ENCODE measurements at regions not wholly inside any gene's neighbourhood (a gene's known extent, or its start where the extent isn't known, plus 50 kb on each side); places are given as distances from the start of the nearest gene placed in this dataset.

GRCh38 chr1:164366014-164366413 lies 193.0 kb upstream of the PBX1 start:
- Histone ChIP-seq H3K27me3 (ENCODE audit: insufficient read depth, poor library complexity, severe bottlenecking) (no peaks in the 10 kb centered on the region), H3K4me3 (replicated peaks; ENCODE audit: insufficient read depth, low read length) (no peak overlapping the region), H3K27ac (replicated peaks) (no peak overlapping the region)
- DNase-seq (ENCODE audit: low read depth in 1 of 2, low spot score in 1 of 2) = no peak
- TF ChIP-seq REST (IDR thresholded peaks at IDR 0.05; ENCODE audit: insufficient replicate concordance, low read depth) (no peak), POLR2AphosphoS5 (IDR thresholded peaks at IDR 0.05; ENCODE audit: low read depth) (no peak), CTCF (IDR thresholded peaks at IDR 0.05; ENCODE audit: insufficient read depth, low read length) (no peak), GABPA (IDR thresholded peaks at IDR 0.05; ENCODE audit: low read depth) (no peak)

GRCh38 chr1:164369698-164370365 lies 189.2 kb upstream of the PBX1 start:
- Histone ChIP-seq H3K4me3 (replicated peaks; ENCODE audit: insufficient read depth, low read length) (no peak overlapping the region), H3K27ac (replicated peaks) (no peak overlapping the region), H3K27me3 (ENCODE audit: insufficient read depth, poor library complexity, severe bottlenecking) (no peaks in the 10 kb centered on the region)
- no peak for TF ChIP-seq SPI1 (IDR thresholded peaks at IDR 0.05; ENCODE audit: borderline replicate concordance, low read depth)
- no peak for TF ChIP-seq REST (IDR thresholded peaks at IDR 0.05; ENCODE audit: insufficient replicate concordance, low read depth)
- no peak for TF ChIP-seq GABPA (IDR thresholded peaks at IDR 0.05; ENCODE audit: low read depth)
- no peak for TF ChIP-seq CTCF (IDR thresholded peaks at IDR 0.05; ENCODE audit: insufficient read depth, low read length)
- TF ChIP-seq POLR2AphosphoS5 (IDR thresholded peaks at IDR 0.05; ENCODE audit: low read depth) = no peak
- DNase-seq (ENCODE audit: low read depth in 1 of 2, low spot score in 1 of 2) = no peak

- no peak for DNase-seq (ENCODE audit: low read depth in 1 of 2, low spot score in 1 of 2)
- Histone ChIP-seq H3K27me3 (ENCODE audit: insufficient read depth, poor library complexity, severe bottlenecking) (no peaks in the 10 kb centered on the region), H3K27ac (replicated peaks) (no peak overlapping the region), H3K4me3 (replicated peaks; ENCODE audit: insufficient read depth, low read length) (no peak overlapping the region)
- no peak for TF ChIP-seq GABPA (IDR thresholded peaks at IDR 0.05; ENCODE audit: low read depth)
- no peak for TF ChIP-seq SPI1 (IDR thresholded peaks at IDR 0.05; ENCODE audit: borderline replicate concordance, low read depth)
- TF ChIP-seq REST (IDR thresholded peaks at IDR 0.05; ENCODE audit: insufficient replicate concordance, low read depth) = no peak
- TF ChIP-seq CTCF (IDR thresholded peaks at IDR 0.05; ENCODE audit: insufficient read depth, low read length) = no peak
- no peak for TF ChIP-seq POLR2AphosphoS5 (IDR thresholded peaks at IDR 0.05; ENCODE audit: low read depth)
Measured at GRCh38 chr1:164380893-164381292, 178.1 kb upstream of the PBX1 start.

Data from HL-60 (cell line).